BE2C (cell line): ENCODE measurements at regions not wholly inside any gene's neighbourhood (a gene's known extent, or its start where the extent isn't known, plus 50 kb on each side); places are given as distances from the start of the nearest gene placed in this dataset.

Experiments
- DNase-seq: peaks from one replicate; pipeline ENCODE4 v3.0.0-alpha.2; 2020
- H3K27me3 ChIP-seq: fragments of 250-450 bp; sonication (Bioruptor Pico); 2 replicates; pipeline ENCODE4 v1.5.1; 2020; ENCODE audit warnings: mild to moderate bottlenecking
- H3K36me3 ChIP-seq: fragments of 250-450 bp; sonication (Bioruptor Pico); 2 replicates; pipeline ENCODE4 v1.5.1; 2020; ENCODE audit warnings: mild to moderate bottlenecking
- H3K4me1 ChIP-seq: fragments of 250-450 bp; sonication (Bioruptor Pico); 2 replicates; pipeline ENCODE4 v1.5.1; 2020
- H3K4me3 ChIP-seq: 2 replicates; pipeline ENCODE4 v1.5.1; 2011; ENCODE audit warnings: low read depth, low read length
- H3K9me3 ChIP-seq: fragments of 250-450 bp; sonication (Bioruptor Pico); 2 replicates; pipeline ENCODE4 v1.5.1; 2020
- TF ChIP-seq, protein P1 (sequence below): IDR thresholded peaks from 2 replicates; pipeline ENCODE4 v1.5.1; 2012; ENCODE audit warnings: mild to moderate bottlenecking, low read depth, low read length

DNA sequence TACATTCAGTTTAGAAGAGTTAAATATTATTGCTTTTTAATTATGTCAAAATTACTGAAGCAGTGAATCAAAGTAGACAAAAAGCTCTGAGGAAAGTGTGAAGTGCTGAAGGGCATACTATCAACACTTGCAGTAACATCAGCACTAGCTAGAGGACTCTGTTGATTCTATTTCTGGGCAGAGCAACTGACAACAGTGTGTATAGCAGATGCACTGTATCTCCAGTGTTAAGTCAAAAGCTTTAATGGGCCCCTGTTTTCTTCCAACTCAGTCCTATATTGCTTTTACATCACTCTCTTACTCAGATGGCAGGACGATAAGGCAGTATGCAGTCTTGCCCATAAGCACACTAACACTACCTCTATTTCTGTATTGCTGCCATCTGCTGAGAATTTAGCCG, 435.2 kb upstream of the AMOT start:
- Histone ChIP-seq H3K9me3 (no peaks in the 10 kb centered on the region), H3K36me3 (no peaks in the 10 kb centered on the region), H3K4me1 (no peaks in the 10 kb centered on the region), H3K27me3 (no peaks in the 10 kb centered on the region), H3K4me3 (no peak overlapping the region)
- DNase-seq, result no peak
- TF ChIP-seq, protein P1, sequence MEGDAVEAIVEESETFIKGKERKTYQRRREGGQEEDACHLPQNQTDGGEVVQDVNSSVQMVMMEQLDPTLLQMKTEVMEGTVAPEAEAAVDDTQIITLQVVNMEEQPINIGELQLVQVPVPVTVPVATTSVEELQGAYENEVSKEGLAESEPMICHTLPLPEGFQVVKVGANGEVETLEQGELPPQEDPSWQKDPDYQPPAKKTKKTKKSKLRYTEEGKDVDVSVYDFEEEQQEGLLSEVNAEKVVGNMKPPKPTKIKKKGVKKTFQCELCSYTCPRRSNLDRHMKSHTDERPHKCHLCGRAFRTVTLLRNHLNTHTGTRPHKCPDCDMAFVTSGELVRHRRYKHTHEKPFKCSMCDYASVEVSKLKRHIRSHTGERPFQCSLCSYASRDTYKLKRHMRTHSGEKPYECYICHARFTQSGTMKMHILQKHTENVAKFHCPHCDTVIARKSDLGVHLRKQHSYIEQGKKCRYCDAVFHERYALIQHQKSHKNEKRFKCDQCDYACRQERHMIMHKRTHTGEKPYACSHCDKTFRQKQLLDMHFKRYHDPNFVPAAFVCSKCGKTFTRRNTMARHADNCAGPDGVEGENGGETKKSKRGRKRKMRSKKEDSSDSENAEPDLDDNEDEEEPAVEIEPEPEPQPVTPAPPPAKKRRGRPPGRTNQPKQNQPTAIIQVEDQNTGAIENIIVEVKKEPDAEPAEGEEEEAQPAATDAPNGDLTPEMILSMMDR, result peak; percentile 31

DNA sequence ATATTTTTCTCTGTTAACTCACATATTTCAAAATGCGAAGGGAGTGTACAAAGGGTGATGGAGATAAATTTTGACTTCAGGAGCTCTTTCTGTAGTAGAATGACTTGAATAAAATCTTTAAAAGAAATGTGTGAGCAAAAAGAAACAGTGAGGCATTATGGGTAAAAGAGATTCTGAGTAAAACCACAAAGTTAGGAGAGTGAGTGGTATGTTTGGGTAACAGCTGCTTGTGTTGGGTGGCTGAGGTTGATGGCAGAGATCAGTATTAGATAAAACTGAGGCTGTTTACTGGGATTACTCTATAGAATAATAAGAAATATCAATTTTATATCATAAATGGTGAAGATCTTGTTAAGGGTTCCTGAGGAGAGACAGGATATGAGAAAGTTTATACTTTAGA, 434.2 kb upstream of the AMOT start:
- TF ChIP-seq, protein P1, result no peak
- no peak overlapping the region for H3K4me3 ChIP-seq
- H3K36me3 ChIP-seq, result no peaks in the 10 kb centered on the region
- H3K9me3 ChIP-seq, result no peaks in the 10 kb centered on the region
- no peaks in the 10 kb centered on the region for H3K4me1 ChIP-seq
- H3K27me3 ChIP-seq, result no peaks in the 10 kb centered on the region
- DNase-seq, result no peak

DNA sequence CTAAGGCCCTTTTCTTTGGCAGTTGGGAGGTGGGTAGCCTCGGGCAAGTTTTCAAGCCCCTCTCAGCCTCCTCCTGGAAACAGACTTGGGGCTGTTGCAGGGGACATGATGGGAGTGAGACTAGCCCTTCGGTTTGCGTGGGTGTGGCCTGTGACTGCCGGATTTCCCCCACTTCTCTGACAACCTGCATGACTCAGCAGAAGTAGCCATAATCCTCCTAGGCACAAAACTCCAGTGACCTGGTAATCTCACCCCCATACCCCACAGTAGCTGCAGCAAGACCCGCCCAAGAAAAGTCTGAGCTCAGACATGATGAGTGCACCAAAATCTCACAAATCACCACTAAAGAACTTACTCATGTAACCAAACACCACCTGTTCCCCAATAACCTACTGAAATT, 433.7 kb upstream of the AMOT start:
- TF ChIP-seq, protein P1, result no peak
- DNase-seq, result no peak
- Histone ChIP-seq H3K9me3 (no peaks in the 10 kb centered on the region), H3K27me3 (no peaks in the 10 kb centered on the region), H3K4me1 (no peaks in the 10 kb centered on the region), H3K4me3 (no peak overlapping the region), H3K36me3 (no peaks in the 10 kb centered on the region)

DNA sequence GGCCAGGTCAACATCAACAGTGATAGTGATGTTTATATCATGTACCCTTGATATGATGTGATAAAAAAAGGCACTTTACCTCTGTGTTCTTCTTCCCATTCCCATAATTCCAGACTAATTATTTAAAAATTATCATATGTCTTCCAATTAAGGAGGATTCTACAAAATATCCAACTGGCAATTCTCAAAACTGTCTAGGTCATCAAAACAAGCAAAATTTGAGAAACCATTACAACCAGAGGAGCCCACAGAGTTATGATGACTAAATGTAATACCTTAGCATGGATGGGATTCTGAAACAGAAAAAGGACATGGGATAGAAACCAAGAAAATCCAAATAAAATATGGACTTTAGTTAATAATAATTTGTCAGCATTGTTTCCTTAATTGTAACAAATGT, 428.6 kb upstream of the AMOT start:
- TF ChIP-seq, protein P1, result no peak
- Histone ChIP-seq H3K36me3 (no peaks in the 10 kb centered on the region), H3K9me3 (no peaks in the 10 kb centered on the region), H3K27me3 (no peaks in the 10 kb centered on the region), H3K4me3 (no peak overlapping the region), H3K4me1 (no peaks in the 10 kb centered on the region)
- DNase-seq, result no peak

DNA sequence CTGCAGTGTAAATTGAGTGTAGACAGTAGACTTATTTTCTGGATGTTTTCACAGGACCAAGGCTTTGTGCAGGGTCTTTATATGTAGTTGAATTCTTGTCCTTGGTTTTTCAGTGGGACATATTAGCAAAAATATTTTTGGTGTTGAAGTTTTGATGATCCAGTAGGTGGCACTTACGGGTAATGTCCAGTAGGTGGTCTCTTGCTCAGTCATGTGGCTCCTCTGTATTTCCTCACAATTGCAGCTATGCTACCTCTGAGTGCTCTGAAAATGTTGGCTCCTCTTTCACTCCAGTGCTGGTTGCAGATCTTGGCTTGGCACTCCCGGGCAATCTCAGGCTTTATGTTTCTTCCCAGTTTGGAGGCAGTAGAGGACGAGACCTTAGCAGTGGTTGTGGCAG, 419.8 kb upstream of the AMOT start:
- Histone ChIP-seq H3K4me1 (no peaks in the 10 kb centered on the region), H3K4me3 (no peak overlapping the region), H3K27me3 (no peaks in the 10 kb centered on the region), H3K36me3 (no peaks in the 10 kb centered on the region), H3K9me3 (no peaks in the 10 kb centered on the region)
- TF ChIP-seq, protein P1, result peak; percentile 61
- DNase-seq, result no peak

DNA sequence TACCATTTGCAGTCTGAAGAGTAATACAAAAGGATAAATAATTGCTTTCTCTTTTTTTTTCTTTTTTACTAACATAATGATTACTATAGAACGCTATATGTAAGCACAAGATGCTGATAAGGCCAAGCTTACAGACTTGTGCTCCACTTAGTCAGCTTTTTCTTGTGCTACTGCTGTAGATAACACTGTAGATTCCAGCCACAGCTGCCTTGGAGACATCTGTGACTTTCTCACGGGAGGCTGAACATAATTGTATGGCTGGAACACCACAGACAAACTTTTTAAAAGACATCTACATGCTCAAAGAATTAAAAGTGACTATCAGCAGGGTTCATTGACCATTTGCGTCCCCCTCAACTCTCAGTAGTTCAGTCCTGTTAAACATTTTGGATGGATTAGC, 381.7 kb upstream of the AMOT start:
- Histone ChIP-seq H3K4me3 (no peak overlapping the region), H3K4me1 (no peaks in the 10 kb centered on the region), H3K36me3 (no peaks in the 10 kb centered on the region), H3K27me3 (no peaks in the 10 kb centered on the region), H3K9me3 (no peaks in the 10 kb centered on the region)
- TF ChIP-seq, protein P1, result no peak
- no peak for DNase-seq
